T-helper 1 cell treated with Interleukin-12 subunit alpha and Interleukin-12 subunit beta and Interleukin-4 antibody, amounts not matched to agents 30 ng/mL and 1 ng/mL, for 36 hours (primary cell): ENCODE measurements at regions not wholly inside any gene's neighbourhood (a gene's known extent, or its start where the extent isn't known, plus 50 kb on each side); places are given as distances from the start of the nearest gene placed in this dataset.

Experiments
- intact Hi-C: fragments of 100-400 bp; cut with micrococcal nuclease; formaldehyde crosslinking; loops from one replicate; pipeline ENCODE4 v1.15.1; 2024

DNA sequence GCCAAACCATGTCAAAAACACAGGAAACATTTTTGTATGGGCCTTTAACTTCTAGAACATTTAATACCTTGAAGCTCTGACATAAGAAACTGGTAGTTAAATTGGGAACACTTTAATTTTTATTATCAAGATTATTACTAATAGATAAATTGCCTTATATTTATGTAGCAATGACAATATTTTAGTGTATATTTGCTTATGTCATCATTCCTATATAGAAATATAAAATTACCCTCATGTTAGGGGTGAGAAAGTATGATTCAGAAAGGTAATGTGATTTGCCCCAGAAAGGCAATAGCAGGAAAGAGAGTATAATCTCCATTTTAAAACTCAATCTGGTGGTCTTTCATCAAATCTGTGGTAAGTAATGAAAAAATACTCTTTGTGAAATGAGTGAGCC lies 147.4 kb downstream of the IL15 start:
- intact Hi-C loops = no loop called here

DNA sequence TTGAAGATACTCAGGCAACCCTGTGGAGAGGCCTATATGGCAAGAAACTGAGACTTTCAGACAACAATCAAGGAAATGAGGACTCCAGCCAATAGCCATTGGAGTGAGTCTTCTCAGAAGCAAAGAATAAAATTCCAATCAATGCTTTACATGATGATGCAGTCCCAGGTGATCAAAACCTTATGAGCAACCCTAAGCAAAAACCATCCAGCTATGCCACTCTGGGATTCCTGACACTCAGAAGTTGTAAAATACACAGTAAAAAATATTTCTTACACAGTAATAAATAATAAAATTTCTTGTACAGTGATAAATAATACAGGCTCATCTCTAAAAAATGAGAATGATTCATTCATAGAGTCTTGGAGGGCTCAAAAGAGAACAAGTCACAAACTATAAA lies 150.6 kb downstream of the IL15 start:
- intact Hi-C loops = no loop called here

DNA sequence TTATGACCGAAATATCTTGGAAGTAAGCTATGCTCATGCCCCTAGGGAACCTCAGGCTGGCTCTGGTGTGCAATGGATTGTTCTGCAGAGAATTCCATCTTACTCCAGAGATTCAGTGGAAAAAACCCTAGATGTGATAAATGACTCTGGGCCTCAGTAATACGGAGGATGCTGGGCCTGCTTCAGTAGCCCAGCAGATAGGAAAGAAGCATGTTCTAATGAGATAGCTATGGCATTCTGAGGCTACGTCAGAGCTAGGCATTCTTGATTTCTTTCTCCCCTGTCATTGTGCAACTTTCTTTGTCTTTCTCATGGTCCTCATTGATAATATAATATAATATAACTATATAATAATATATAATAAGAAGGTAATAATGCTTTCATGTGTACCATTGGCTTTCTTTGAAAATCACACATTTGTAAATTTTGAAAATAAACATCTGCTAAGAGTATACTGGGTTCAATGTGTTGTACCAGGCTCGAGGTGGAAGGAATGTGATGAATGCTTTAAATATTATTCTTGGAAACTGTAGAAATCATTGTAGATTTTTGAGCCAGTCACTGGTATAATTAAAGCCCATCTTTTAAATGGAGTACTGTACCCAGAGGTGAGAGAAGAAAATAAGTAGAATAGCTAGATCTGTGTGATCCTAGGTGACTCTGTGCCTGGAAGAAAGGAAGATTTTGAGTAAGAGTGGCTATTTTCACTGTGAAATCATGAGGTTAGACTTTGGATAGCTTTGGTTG lies 152.0 kb downstream of the IL15 start:
- intact Hi-C loops = no loop called here

DNA sequence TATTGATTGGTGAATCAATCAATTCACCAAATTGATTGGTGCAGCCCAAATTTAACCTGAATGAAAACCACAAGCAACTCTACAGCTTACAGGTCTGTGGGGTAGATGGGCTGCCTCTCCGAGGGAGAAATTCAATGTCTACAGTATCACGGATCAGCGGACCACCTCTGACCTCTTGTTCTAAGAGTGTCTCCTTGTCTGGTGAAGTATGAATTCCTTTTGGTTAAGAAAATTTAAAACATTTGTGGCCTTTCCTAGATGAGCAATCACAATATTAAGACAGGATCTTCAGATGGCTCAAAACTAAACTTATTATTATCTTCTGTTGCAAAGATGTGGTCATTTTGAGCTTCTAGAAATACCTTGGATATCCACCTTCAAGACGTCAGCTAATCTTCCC lies 153.3 kb downstream of the IL15 start:
- intact Hi-C loops = no loop called here

DNA sequence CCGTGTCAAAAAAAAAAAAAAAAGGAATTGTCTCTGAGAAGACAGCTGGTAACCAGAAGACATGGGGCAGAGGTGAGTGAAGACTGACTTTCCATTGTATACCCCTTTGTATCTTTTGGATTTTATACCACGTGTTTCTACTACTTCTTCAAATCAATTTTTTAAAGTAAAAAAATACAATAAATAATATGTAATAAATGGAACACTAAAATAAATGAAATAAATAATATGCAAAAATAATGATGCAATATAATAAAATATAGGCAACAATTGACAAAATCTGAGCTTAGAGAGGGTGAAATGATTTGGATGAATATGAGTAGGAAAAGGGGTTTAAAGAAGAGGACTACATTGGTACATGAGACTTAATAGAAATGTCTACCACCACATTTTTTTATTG lies 155.8 kb downstream of the IL15 start:
- intact Hi-C loops = no loop called here

DNA sequence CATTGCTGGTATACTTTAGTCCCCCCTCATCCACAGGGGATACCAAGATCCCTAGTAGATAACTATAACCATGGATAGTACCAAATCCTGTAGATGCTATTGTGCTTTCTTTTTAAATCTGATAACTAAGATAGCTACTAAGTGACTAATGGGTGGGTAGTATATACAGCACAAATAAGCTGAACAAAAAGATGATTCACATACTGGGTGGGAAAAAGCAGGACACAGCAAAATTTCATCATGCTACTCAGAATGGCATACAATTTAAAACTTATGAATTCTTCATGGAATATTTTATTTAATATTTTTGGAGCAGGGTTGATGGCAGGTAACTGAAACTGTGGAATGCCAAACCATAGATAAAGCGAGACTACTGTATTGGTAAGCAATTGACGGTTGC lies 161.6 kb downstream of the IL15 start:
- intact Hi-C loops = no loop called here

DNA sequence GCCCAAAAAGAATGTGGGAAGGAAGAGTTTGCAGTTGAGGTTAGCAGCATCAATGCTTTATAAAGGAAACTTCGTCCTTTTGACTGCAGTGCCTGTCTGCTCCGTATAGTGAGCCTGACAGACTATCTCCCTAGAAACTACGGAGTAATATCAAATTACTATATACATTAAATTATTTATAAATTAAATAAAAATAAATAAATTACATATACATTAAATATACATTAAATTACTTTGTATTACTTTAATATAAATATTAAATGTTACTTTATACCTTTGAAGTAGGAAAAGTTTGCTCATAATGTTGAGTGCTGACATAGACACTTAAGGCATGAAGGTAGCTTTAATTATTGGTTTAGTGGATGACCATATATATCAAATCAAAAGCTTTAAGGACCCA lies 165.2 kb downstream of the IL15 start:
- intact Hi-C loops = no loop called here

DNA sequence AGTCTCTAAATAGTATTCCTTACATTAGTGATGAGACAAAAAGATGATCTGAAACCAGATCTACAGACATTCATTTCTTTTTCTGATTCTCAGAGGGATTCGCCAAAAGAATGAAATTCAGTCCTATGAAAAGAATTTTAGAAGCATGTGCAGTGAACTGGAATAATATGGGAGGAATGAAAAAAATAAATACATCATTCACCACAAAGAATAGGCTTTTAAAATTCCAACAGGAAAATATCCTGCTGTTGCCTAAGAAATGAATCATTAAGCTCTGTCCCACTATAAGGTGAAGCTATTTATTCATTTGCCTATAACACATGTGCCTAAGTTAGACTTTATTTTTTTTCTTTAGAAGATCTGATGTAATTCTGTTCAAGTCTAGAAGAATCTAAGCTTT lies 165.9 kb downstream of the IL15 start:
- intact Hi-C loops = no loop called here

DNA sequence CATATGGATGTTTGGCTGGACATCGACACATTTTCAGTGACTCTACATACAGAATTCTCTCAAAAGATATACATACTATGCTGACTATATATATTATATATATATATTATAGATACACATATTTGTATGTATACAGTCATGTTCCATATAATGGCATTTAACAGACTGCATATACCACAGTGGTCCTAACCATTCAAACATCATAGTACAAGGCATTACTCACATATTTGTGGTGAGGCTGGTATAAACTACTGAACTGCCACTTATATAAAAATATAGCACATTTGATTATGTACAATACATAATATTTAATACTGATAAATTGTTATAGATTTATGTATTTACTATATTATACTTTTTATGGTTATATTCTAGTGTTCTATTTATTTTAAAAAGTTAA lies 168.5 kb downstream of the IL15 start:
- intact Hi-C loops = no loop called here

DNA sequence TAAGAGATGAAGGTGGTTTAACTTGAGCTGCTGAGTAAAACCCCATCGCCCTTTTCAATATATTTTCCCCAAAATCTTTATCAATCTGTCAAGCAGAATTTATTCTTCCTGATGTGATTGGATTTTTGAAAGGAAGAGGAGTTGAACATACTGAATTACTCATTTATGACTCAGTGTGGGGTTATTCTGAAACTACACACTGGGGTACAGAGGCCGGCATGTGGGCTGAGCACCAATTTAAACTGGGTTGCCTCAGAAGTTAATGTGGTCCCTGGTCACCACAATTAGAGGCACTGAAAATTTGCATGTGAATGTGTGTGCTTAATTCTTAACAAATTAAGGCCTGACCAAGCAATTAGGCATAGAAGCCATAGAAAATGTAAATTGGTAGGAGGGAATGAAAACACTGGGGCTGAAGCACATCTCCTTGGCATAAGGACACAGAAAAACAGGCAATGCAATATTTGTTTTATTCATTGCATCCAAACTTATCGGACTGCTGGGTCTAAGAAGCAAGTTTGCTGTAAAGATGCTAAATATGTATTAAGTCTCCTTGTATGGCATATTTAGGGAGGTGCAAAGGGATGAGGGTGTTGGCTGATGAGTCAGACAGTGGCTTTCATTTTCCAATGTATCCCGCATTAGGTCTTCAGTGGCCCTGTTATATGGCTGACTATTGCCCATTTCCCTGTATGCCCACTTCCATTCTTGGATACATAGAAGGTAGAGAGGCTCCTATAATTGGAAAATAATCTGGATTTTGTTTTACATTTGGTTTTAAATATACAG lies 170.9 kb downstream of the IL15 start:
- intact Hi-C loops = no loop called here

DNA sequence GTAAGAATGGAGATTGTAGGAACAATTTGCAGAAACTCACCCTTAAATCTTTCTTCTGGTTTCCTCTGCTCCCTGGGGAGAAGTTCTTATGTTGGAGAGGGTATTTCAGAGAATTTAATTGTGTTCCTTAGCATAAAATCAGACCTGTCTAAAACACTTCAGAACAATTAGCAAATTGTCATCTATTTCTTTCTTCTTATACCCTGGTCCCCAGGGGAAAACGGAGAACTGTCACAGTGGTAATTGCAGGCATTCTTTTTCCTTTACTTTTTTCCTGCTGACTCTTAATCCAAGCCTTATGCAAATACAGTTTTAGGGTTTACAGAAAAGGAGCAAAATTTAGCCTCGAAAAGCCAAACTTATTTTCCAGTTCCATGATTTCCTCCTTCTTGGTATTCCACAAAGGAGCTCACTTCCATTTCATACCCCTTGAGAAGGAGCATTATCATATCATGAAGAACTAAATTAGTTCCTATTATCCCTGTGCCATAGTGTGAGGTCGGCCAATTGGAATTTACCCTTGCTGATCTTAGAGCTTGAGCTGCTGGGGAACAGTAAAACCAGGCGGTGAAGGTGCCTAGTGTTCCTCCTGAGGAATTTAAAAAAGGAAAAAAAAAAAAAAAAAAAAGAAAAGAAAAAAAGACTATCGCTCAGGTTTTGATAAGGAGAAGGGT lies 173.8 kb downstream of the IL15 start:
- intact Hi-C loops = no loop called here

DNA sequence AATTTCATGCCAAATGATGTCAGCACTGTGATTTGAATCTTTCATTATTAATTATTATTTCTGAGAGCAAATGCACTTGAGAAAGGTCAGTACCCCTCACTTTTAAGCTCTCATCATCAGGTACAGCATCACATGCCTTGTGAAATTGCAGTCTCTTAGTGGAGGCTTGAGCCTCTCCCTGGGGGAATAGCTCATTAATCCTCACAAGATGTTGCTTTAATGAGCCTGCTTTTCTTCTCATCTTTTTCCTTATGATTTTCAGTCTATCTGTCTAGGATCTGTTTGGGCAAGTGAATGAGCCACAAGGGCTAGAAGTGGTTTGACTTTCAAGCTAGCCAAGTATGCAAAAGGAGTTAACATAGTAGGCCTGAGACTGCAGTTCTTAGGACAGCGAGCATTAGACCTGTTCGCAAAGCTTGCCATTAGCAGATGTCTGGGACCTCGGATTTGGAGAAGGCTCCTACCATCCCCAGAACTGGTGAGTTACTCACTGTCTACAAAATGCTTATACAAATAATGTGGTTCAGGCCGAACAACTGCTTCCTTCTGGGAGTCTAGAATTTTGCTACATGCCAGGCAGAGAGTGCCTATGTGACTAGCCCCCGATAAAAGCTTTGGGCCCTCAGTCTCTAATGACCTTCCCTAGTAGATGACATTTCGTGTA lies 174.5 kb downstream of the IL15 start:
- intact Hi-C loops = no loop called here

DNA sequence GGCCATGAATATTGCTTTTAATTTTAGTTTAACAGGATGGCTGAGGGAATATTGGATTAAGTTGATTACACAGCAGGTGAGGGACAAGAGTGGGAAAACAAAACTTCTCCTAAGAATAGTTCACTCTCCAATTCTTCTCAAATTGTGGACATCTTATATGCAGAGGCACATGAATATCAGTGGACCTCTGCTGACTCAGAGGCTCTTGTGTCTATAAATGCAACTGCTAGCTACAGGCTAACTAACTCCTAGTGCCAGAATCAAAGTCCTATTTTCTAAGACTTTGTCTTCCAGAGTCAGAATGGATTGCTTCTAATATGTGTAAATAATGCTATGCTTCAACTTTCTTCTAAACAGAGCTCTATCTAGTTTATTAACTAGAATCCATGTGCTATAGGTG lies 175.8 kb downstream of the IL15 start:
- intact Hi-C loops = no loop called here

DNA sequence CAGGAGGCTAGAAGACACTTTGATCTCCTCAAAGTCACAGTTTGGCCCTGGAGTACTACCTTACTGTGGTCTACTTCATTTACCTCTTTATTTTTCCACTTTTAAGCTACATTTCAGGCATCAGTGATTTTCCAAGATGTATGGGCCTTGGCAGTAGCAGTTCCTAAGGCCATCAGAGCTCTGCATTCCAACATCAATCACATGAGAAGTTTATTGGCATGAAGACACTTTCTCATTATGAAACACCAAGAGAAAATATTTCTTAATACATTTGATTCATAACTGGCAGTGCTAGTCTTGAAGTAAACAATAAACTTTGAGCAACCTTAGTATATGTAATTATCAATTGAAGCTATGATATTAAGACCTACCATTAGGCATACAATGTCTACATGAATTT lies 178.1 kb downstream of the IL15 start:
- intact Hi-C loops = no loop called here

DNA sequence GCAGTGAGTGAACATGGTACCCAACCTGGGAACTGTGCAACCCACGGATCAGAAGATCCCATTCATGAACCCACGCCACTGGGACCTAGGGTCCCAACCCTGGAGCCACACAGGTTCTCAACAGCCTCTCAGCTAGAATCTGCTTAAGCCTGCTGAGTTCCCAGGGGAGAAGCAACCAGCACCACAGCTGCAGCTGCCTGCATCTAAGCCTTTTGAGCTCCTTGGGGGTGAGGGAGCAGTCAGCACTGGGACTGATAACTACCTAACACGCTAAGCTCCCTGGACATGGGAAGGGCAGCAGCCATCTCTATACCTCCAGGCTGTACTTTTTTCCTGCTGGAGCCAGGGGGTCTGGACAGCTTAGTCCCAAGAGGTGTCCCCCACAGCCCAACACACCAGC lies 179.3 kb downstream of the IL15 start:
- intact Hi-C loops = no loop called here

DNA sequence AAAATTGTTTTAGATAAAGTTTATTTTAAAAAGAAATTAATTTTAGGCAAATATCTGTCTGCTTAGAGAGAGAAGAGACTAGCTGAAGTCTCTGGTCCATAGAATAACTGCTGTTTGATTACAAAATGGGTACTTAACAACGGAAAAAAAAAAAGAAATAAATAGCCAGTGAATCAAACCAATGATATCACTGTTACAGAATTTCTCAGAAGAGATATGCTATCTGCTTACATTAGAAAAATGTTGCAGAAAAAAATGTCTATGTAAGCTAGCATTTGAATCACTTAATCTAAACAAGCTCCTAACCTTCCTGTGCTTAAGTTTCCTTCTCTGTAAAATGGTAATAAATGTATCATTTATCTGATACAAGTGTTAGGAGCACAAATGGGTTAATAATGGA lies 189.9 kb downstream of the IL15 start:
- intact Hi-C loops = no loop called here

DNA sequence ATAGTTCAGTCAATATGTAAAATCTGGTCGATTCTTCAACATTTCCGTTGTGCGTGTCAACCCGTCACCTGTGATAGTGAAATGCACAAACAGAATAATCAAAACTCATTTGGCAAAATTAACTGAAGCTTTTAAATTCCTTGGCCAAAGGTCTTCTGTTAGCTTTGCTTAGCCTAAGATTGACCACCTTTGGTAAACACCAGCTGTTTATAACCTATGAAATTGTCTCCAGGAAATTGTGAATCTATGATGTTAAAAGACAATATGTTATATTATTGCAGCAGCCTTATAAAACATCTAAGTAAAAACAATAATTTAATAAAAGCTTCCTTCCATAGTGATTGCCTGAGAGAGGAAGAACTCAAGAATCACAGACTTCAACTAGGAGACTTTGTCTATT lies 196.8 kb downstream of the IL15 start:
- intact Hi-C loops = no loop called here

DNA sequence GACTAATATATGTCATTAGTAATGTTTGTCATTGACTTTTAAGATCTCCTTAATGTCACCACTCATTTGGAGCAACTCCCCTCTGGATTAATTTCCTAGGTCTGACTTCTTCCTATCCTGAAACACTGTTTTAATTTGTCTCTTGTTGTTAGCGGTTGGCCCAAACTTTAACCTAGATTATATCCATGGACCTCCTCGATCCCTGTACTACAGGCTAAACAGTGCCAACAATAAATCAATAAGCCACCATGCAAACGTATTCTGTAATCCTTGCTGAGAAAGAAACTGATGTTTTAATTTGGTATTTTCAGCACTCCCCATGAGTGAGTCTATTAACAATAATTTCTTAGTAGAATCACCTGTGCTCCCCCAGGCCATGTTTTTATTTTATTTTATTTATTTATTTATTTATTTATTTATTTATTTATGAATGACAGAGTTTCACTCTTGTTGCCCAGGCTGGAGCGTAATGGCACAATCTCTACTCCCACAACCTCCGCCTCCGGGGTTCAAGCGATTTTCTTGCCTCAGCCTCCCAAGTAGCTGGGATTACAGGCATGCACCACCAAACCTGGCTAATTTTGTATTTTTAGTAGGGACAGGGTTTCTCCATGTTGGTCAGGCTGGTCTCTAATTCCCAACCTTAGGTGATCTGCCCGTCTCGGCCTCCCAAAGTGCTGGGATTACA lies 204.1 kb downstream of the IL15 start:
- intact Hi-C loops = no loop called here

DNA sequence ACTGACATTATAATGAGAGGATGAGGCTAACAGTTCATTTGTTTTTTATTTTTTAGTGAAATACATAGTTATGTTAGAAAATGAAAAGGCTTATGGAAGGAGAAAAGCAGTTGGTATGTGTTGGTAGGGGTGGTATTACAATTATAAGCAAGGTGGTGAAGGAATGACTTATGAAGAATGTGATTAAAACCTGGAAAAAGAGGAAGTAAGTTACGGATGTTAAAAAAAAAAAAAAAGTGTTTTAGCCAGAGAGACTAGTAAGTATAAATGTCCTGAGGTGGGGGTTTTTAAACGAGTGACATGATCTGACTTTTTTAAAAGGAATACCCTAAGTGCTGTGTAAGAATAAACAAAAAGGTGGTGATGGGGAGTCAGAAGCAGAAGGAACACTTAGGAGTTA lies 206.8 kb downstream of the IL15 start:
- intact Hi-C loops = no loop called here

DNA sequence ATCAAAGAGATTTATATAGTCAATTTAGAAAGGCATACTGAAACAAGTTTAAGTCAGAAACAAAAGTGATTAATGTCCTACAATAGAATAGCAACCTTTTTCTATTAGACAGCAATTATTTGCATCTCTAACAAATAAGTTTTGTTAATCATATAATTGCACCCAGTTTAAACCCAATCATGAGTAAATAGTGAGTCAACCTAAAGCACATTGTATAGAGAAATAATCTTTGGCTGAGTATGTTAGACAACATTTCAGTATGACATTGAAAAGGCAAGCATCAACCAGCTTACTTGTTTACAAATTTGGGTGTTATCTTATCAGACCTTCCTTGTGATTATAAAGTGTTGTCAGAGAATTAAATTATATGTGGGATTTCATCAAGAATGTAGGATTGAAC lies 209.5 kb downstream of the IL15 start:
- intact Hi-C loops = no loop called here

DNA sequence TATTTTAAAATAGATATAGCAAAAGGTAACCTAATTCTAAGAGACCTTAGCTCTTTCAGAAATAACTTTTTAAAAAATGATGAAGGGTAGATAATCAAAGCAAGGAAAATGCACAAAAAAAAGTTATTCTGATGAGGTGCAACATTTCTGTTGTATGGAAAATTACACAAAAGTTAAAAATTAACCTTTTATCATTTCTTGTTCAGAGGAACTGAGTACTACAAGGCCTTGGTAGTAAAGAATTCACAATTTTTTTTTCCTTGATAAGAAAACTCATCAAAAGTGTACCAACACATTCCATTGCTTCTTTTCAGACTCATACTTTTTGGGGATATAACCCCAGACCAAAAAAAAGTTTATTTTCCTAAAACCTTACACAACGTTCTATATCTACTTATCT lies 213.0 kb downstream of the IL15 start:
- intact Hi-C loops = no loop called here
